Calu3 (cell line): ENCODE measurements at regions not wholly inside any gene's neighbourhood (a gene's known extent, or its start where the extent isn't known, plus 50 kb on each side); places are given as distances from the start of the nearest gene placed in this dataset.

ENCODE experiments used
- BruUV-seq: library from RNA; stranded (reverse); fragments of 400-500 nt; replicated peaks from 2 replicates; lab custom pipeline; 2021; lab: Mats Ljungman, UMichigan
- CTCF ChIA-PET: fragments of 300-600 bp; sonication (Branson Sonifier 250); formaldehyde crosslinking; loops from one replicate; lab custom pipeline; 2022; ENCODE audit warnings: antibody characterized with exemption; lab: Charles Lee
- DNase-seq: peaks from one replicate; pipeline ENCODE4 v3.0.0; 2022
- H3K27ac Mint-ChIP-seq: one replicate; pipeline ENCODE4 v1.8.0; 2022; ENCODE audit warnings: mixed read lengths; ENCODE audit not compliant: unreplicated experiment
- H3K27me3 Mint-ChIP-seq: one replicate; pipeline ENCODE4 v1.8.0; 2022; ENCODE audit warnings: mixed read lengths; ENCODE audit not compliant: unreplicated experiment
- H3K36me3 Mint-ChIP-seq: one replicate; pipeline ENCODE4 v1.8.0; 2022; ENCODE audit warnings: mild to moderate bottlenecking, moderate library complexity, mixed read lengths; ENCODE audit not compliant: insufficient read depth, unreplicated experiment
- H3K4me1 Mint-ChIP-seq: one replicate; pipeline ENCODE4 v1.8.0; 2022; ENCODE audit warnings: mild to moderate bottlenecking, low read depth, mixed read lengths; ENCODE audit not compliant: unreplicated experiment
- H3K4me3 Mint-ChIP-seq: one replicate; pipeline ENCODE4 v1.8.0; 2022; ENCODE audit warnings: mild to moderate bottlenecking, low read depth, moderate library complexity, mixed read lengths; ENCODE audit not compliant: unreplicated experiment
- H3K9me3 Mint-ChIP-seq: one replicate; pipeline ENCODE4 v1.8.0; 2022; ENCODE audit warnings: low read depth, mixed read lengths; ENCODE audit not compliant: unreplicated experiment
- CTCF ChIP-seq: fragments of 200-600 bp; IDR thresholded peaks from one replicate; pipeline ENCODE4 v1.8.0; 2022; ENCODE audit warnings: antibody characterized with exemption; ENCODE audit not compliant: unreplicated experiment
- intact Hi-C: fragments of 100-400 bp; cut with micrococcal nuclease; formaldehyde crosslinking; loops from one replicate; pipeline ENCODE4 v1.10.0; 2022; ENCODE audit not compliant: unreplicated experiment

- H3K36me3 Mint-ChIP-seq: no peaks in the 10 kb centered on the region
- no peak for DNase-seq
- no peaks in the 10 kb centered on the region for H3K27me3 Mint-ChIP-seq
- CTCF ChIA-PET: no interaction called here
- no peak overlapping the region for H3K4me3 Mint-ChIP-seq
- no TSS peak for BruUV-seq
- H3K9me3 Mint-ChIP-seq: no peaks in the 10 kb centered on the region
- TF ChIP-seq CTCF: no peak
- H3K27ac Mint-ChIP-seq: no peak overlapping the region
- intact Hi-C loops: no loop called here
- no peaks in the 10 kb centered on the region for H3K4me1 Mint-ChIP-seq
These were observed 230.2 kb upstream of the EDIL3 start for GRCh38 chr5:84614906-84615305.

DNA sequence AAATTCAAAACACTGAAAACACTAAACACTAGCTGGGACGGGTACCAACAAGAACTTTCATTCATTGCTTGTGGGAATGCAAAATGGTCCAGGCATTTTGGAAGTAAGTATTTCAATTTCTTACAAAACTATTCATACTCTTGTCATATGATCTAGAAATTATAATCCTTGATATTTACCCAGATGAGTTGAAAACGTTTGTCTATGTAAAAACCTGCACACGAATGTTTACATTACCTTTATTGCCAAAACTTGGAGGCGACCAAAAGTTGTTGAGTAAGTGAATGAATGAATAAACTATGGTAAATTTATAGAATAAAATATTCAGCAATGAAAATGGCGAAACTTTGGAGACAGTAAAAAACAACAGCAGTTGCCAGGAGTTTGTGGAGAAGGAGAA lies 222.1 kb upstream of the EDIL3 start:
- Mint-ChIP-seq H3K4me1 (no peaks in the 10 kb centered on the region), H3K9me3 (no peaks in the 10 kb centered on the region), H3K4me3 (no peak overlapping the region), H3K27me3 (no peaks in the 10 kb centered on the region), H3K36me3 (no peaks in the 10 kb centered on the region), H3K27ac (no peak overlapping the region)
- no TSS peak for BruUV-seq
- no peak for DNase-seq
- no peak for TF ChIP-seq CTCF
- intact Hi-C loops: no loop called here
- CTCF ChIA-PET: no interaction called here

DNA sequence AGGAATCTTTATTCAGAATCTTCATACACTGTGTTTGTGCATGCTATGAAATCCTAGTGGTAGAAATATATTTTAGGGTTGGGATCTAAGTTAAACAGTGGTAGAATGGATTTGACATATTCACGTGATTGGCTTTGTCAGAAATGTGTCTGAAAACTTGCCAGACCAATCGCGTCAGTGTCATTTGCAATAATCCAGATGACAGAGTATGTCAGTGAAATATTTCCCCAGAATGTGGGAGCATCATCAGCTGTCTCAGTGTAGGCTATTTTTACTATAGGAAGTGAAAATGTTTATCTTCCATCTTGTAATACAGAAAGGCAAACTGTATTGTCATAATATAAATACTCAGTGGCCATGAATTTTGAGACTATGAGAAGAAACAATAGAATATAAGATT lies 220.6 kb upstream of the EDIL3 start:
- Mint-ChIP-seq H3K36me3 (no peaks in the 10 kb centered on the region), H3K27ac (no peak overlapping the region), H3K27me3 (no peaks in the 10 kb centered on the region), H3K4me3 (no peak overlapping the region), H3K4me1 (no peaks in the 10 kb centered on the region), H3K9me3 (no peaks in the 10 kb centered on the region)
- CTCF ChIA-PET: interaction anchor here (0.6 to 0.7 kb wide), 2 partner anchors 19 to 975 kb away, joined by 3 to 4 read pairs; no protein-coding TSS in a partner anchor
- no TSS peak for BruUV-seq
- intact Hi-C loops: no loop called here
- no peak for DNase-seq
- TF ChIP-seq CTCF: no peak

DNA sequence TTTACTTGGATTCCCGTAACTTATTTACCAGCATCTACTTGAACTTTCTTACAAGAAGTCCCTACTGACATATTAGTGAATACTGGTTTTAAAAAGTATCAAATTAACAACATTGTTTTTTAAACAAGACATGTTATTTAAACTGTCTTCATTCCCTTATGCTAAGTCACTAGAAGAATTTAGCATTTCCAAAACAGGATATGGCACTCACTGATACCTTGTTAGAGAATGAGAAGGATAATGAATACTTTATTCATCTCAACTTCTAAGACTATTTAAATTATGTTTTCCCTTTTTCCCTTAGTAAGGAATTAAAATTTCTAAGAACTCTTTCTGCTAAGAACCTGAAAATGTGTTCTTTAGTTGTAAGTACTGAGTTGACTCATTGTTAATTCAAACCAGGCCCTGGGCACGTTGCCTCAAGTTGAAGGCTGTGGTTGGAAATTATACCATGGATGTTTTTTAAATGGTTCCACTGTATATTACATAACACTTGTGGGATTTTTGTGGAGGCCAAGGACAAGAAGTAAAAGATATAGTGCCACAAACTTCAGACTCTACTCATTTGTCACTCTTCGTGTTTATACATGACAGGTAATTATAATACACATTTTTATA lies 219.0 kb upstream of the EDIL3 start:
- Mint-ChIP-seq H3K36me3 (no peaks in the 10 kb centered on the region), H3K4me3 (no peak overlapping the region), H3K27me3 (no peaks in the 10 kb centered on the region), H3K9me3 (no peaks in the 10 kb centered on the region), H3K27ac (no peak overlapping the region), H3K4me1 (no peaks in the 10 kb centered on the region)
- no peak for DNase-seq
- CTCF ChIA-PET: no interaction called here
- intact Hi-C loops: no loop called here
- BruUV-seq: no TSS peak
- no peak for TF ChIP-seq CTCF
